Testis (tissue), 2 donors: ENCODE measurements at regions not wholly inside any gene's neighbourhood (a gene's known extent, or its start where the extent isn't known, plus 50 kb on each side); places are given as distances from the start of the nearest gene placed in this dataset.

Source experiments
- CTCF ChIP-seq, 3 experiments: fragments of 450-650 bp in 2 of 3; fragments of 200-600 bp in 1 of 3; sonication (generic) in 1 of 3; IDR thresholded peaks; one replicate each; pipeline ENCODE4 v1.5.1; 2016 to 2019; ENCODE audit warnings: antibody characterized with exemption in 3 of 3, mild to moderate bottlenecking in 2 of 3, moderate library complexity in 1 of 3
- POLR2A ChIP-seq: fragments of 450-650 bp; IDR thresholded peaks from one replicate; pipeline ENCODE4 v1.6.1; 2017; ENCODE audit warnings: antibody characterized with exemption, mild to moderate bottlenecking, moderate library complexity

GRCh38 chr7:96539471-96539870 is 170.2 kb downstream of the SEM1 start:
- TF ChIP-seq CTCF (IDR thresholded peaks at IDR 0.05) (no peak), POLR2A (no peak)
